Hematopoietic multipotent progenitor cell treated with erythropoietin and hydrocortisone succinate and interleukin-3 and kit ligand, for 8 days (in vitro differentiated cells): ENCODE measurements at regions not wholly inside any gene's neighbourhood (a gene's known extent, or its start where the extent isn't known, plus 50 kb on each side); places are given as distances from the start of the nearest gene placed in this dataset.
"Not testable (repeated sequence)": the region's sequence is repeated elsewhere in the genome, so short reads cannot be mapped to it uniquely, and the experiment has no call there.

Experiments used
- DNase-seq: peaks from one replicate; pipeline ENCODE4 v3.0.0-alpha.2; 2015

DNA sequence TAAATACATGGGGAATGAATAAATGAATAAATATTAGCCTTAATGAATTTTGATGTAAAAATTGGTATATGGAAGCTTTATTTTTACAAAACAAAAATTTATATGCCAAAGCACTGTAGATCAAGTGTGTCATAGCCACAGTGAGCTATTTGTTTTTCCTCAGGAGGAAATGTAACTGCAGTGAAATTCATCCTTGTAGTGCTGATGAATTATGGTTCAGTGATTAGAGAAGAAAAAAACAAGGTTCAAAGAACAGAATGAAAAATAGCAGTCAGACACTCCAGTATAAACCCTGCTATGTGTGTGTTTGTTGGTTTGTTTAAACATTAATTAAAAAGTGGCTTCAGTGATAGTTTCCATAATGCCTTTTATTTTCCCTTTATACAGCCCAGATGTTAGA lies 228.0 kb upstream of the GPR149 start:
- DNase-seq, result no peak

DNA sequence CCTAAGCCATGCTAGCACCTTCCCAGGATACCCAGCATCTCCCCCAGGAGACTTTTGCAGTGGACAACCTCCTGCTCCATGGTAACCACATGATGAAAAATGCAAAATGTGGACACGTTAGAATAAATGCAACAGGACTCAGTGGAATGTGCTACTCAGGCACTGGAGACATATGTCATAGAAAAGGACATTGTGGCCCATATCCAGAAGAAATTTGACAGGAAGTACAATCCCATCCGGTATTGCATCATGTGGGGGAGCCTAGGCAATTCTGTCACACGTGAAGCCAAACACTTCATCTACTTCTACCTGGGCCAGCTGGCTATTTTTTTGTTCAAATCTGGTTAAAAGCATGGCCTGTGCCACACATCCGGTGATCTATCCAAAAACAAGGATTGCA lies 227.2 kb upstream of the GPR149 start:
- DNase-seq, result no peak

DNA sequence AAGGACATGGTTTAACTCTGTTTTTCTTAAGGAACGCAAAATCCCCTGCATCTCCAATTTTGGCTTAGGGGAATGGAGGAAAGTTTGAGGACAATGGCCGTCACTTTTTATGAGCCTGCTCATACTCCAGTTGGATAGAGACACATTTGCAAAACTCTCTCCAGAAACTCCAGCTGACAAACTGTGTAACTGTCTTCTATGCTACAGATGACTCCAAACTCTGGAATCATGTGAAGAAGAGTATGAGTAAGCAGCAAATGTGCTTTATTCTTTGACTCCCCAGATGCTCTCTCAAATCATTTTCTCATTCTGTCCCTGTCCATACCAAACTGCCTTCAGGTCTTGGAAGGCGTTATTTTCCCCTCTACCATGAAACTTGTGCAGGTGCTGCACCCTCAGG lies 226.5 kb upstream of the GPR149 start:
- DNase-seq, result no peak

DNA sequence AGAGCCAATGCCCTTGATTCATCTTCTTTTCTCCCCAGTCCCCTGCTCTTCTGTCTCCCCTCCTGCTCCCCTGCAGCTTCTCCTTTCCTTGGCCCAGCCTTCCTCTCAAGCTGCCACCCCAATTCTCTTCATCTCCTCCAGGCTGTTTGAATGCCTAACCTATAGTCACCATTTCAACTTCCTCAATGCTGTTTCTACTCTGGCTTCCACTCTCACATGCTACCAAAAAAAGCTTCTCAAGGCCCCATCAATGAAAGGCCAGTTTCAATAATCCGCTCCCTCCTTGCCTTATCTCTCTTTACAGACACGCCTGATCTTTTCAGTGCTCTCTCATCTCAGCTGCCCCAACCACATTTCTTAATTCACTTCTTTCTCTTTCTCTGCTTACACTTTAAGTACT lies 212.2 kb upstream of the GPR149 start:
- peak; percentile 66 for DNase-seq

DNA sequence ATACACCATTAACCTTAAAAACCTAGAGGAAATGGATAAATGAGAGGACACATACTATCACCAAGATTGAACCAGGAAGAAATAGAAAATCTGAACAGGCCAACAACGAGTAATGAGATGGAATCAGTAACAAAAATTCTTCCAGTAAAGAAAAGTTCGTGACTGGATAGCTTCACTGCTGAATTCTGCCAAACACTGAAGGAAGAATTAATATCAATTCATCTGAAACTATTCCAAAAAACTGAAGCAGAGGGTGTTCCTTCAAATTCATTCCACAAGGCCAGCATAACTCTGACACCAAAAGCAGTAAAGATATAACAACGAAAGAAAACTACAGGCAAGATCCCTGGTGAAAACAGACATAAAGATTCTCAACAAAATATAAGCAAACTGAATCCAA lies 195.8 kb upstream of the GPR149 start:
- no peak for DNase-seq

DNA sequence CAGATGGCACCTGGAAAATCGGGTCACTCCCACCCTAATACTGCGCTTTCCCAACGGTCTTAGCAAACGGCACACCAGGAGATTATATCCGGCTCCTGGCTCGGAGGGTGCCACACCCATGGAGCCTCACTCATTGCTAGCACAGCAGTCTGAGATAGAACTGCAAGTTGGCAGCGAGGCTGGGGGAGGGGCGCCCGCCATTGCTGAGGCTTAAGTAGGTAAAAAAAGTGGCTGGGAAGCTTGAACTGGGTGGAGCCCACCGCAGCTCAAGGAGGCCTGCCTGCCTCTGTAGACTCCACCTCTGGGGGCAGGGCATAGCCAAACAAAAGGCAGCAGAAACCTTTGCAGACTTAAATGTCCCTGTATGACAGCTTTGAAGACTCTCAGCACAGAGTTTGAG lies 189.6 kb upstream of the GPR149 start:
- not testable (repeated sequence) for DNase-seq

DNA sequence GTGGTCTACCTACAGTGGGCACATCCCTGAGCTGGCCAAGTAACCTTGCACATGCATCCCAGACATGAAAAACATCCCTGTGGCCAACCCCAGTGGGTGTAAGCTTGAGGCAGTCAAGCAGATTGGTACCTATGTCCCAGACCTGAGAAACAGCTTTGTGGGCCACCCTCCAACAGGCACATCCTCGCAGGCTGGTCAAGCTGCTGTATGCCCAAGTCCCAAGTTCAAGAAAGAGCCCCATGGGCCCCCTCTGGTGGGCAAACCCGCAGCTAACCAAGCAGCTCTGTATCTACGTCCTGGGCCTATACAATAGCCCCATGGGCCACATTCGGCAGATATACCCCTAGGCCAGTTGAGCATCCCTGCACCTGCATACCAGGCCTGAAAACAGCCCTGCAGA lies 186.3 kb upstream of the GPR149 start:
- DNase-seq, result no peak

DNA sequence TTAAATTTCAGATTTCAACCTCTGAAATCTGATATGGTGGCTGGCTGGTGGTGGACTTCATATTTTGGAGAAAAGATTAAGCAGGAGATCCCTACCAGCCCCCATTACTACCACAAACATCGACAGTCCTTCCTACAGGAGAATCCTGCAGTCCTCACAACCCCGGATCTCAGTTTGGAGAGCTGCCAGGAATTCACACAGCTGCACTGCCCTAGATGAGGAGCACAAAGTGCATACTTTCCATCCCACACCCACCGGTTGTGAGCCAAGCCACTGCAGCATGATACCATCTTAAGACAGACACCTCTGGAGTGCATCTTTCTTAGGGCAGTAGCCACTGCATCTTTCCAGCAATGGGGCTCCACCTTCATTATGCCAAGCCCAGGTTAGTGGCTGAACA lies 185.5 kb upstream of the GPR149 start:
- DNase-seq, result no peak

DNA sequence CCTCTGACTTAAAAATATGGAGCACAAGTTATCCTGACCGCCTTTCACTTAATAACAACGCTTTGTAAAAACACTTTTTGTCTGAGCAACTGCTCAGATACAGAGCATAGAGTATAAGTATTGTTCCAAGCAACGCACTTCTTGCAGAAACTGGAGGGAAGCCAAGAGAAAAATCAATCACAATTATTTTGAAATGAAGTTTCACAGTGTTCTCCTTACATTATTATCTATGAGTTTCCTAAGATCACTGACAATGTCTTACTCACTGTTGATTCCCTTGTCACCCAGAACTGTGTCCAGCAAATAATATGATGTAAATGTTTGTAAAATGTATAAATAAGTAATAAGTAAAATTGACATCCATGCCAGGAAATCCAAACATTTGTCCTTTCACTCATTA lies 184.6 kb upstream of the GPR149 start:
- DNase-seq, result no peak

DNA sequence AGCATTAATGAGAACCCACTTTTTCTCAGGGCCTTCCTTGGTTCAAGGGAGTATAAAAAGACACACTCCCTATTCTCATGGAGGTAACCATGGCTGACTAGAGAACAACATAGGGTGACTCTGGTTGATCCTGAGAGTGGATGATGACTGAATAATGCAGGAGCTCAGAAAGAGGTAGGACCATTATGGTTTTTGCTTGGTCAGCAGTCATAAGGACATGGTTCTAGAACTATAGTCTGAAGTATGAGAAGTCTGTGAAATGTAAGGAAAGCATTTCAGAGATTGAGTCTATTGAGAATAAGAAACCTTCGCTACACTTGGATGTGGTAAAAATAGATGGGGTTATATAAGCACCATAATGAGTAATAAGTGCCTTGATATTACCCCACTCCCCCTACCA lies 184.1 kb upstream of the GPR149 start:
- DNase-seq, result no peak

DNA sequence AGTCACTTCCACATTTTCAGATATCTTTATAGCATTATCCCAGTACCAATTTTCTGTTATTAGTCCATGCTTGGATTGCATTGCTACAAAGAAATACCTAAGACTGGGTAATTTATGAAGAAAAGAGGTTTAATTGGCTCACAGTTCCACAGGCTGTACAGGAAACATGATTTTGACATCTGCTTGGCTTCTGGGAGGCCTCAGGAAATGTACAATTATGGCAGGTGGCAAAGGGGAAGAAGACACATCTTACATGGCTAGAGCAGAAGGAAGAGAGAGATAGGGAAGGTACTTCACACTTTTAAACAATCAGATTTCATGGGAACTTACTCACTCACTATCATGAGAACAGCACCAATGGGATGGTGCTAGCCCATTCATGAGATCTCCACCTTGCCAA lies 172.3 kb upstream of the GPR149 start:
- no peak for DNase-seq

DNA sequence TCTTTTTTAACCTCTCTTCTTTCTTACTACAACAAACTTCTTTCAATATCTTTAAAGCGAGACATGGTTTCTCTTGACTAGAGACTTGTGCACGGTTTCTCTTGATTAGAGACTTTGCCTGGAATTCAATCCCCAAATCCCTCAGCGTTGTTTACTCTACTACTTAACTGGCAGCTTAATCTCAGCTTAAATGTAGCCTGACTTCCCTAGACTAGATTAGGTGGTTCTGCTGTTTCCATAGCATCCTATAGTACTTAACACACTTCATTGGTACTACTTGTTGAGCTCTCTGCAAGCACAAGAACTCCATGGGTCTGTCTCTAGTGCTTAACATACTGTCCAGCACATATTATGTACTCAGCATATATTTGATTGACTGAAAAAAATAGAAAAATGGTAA lies 168.2 kb upstream of the GPR149 start:
- DNase-seq, result no peak

DNA sequence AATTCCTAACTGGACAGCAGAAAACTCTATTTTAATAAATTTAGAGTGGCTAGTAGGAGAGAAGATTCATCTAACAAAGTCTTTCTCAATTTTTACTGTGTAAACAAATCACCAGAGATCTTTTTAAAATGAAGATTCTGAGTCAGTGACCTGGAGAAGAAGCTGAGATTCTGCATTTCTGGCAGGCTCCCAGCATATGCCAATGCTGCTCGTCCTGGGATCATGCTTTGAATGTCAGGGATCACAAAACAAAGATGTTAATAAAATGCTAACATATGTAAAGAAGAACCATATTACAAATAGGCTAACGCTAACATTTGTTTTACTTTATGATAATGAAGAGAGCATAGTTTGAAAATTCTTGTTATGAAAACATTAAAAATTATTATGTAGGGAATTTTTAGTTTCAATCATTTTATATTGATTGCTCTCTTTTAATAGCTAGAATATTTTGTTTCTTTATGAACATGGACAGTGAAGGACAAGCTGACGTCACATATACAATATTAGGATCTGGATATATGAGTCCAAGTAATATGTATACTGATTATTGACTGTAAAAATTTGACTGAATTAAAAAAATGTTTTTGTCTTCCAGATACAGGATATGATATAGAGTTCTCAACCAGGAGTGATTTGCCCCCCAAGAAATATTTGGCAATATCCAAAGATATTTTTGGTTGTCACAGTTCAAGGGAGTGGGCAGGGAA lies 160.8 kb upstream of the GPR149 start:
- no peak for DNase-seq

DNA sequence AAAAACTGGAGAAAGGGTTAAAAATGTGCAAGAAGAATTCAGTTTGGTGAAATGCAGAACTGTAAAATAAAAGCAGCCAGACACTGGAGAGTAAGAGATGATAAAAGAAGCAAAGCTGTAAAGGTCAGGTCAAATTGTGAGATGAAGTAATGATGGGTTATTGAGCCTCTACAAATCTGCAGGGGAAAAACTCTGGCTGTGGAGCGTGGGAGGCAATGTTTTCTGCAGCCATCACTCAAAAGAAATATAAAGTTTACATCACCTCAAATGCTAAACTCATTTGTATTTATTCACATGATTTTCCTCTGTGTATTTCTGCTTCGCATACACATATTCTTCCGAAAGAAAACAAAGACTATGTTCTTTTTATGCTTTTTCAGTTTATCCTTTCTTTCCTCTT lies 158.8 kb upstream of the GPR149 start:
- DNase-seq, result no peak

DNA sequence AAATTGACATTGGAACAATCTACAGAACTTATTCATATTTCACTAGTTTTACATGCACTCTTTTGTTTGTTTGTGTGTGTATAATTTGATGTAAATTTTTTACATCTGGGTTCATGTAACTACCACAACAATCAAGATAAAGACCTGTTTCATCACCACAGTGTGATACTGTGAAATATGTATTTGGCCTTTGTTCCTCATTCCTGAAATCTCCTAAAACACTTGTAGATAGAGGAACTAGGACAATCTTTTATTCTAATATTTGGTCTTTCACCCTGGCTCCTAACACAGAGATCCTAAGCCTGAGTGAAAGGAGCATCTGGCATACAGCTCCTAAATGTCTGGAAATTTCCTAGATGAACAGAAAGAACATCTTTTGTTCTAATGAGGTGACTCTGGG lies 155.0 kb upstream of the GPR149 start:
- peak; percentile 4 for DNase-seq

DNA sequence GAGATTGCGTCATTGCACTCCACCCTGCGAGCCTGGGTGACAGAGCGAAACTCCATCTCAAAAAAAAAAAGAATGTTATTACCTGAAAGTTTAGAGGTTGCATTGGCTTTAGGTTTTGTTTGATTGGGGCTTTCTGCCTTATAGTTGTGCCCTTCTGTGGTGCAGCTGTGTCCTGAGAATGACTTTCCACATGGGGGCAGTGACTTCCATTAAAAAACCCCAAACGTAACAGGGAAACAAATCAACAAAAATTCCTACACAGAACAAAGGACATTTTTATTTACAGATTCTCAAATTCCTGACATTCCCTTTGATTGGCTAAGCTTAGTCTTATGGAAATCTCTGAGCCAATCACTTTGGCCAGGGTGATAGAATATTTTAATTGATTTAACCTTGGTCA lies 154.1 kb upstream of the GPR149 start:
- no peak for DNase-seq

DNA sequence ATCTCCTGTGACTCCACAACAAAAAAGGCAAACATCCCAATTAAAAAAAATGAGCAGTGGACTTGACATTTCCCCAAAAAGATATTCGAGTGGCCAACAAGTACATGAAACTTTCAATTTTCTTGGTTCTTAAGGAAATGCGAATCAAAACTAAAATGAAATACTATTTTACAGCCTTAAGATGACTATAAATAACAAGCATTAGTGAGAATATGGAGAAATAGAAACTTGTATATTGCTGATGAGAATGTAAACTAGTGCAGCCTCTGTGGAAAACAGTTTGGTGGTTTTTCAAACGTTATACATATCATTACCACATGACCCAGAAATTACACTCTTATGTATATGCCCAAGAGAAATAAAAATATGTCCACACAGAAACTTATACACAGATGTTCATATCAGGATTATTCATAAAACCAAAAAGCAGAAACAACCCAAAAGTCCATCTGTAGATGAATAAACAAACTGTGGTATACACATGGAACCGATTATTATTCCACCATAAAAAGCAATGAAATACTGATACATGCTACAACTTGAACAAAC lies 153.2 kb upstream of the GPR149 start:
- DNase-seq, result no peak

DNA sequence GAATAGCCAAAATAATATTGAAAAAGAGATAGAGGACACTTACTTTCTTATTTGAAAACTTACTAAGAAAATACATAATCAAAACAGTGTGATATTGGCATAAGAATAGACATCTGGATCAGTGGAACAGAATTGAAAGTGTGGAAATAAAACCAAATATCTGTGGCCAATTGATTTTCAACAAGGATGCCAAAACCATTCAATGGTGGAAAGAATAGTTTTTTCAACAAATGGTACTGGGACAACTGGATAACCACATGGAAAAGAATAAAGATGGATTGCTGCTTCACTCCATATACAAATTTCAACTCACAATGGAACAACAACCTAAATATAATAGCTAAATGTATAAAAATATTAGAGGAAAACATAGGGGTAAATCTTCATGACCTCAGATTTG lies 152.5 kb upstream of the GPR149 start:
- DNase-seq, result no peak

DNA sequence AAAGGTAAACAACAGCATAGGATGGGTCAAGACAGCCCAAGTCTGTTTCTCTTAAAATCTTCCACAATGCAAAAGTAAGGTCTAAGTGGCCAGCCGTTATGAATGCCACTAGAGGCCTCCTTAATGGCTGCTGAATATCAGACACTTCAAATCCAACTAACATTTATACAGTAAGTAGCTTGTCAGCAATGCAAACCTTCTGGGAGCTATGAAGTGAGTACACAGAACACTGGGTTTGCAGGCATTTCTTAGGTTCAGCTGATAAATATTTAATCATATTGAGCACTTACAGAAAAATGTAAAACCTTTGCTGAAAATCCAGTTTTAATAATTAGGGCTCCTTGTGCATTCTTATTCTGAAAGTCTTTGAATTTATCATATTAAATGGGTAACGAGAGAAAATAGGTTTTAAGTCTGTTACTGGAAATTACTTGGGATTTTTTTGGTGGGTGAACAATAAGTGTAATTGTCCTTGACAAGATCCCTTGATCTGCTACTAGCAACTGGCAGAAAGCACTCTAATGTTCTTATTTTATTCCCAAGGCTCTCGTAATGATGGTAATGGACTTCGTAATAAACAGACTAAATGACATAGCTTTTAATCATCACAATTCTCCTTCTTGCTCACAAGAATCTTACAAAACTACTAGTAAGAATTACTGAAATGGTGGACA lies 141.7 kb upstream of the GPR149 start:
- no peak for DNase-seq

DNA sequence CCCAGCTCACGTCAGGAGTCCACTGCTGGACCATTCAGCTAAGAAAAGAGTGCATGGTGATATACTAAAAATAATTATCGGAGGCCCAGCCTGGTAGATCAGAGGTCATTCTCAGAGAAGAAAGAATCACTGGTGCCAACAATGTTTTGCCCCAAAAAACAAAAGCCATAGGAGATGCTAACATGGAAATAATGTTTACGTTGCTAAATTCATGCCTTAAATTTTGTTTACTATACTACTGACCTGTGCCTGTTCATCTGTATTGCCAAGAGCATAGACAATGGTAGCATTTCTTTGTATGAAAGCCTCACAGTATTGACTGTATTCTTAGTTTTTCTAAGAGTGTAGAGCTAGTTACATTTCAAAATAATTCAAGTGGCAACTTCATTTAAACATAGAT lies 138.1 kb upstream of the GPR149 start:
- no peak for DNase-seq

DNA sequence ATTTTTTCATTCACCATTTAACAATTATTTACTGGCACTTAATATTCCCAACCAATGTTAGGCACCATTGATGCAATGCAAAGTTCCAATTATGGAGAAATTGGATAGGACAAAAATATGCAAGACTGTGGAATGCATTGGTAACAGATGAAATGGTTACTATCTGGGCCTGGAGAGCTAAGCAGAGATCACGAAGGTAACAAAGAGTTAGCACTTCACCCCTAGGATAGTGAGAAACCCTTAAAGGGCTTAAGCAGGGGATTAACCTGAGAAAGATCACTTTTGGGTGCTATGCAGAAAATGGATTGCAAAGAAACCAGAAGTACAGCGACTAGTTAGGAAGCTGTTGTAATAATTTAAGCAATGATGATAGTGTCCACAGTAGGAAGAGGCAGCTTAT lies 129.6 kb upstream of the GPR149 start:
- no peak for DNase-seq

DNA sequence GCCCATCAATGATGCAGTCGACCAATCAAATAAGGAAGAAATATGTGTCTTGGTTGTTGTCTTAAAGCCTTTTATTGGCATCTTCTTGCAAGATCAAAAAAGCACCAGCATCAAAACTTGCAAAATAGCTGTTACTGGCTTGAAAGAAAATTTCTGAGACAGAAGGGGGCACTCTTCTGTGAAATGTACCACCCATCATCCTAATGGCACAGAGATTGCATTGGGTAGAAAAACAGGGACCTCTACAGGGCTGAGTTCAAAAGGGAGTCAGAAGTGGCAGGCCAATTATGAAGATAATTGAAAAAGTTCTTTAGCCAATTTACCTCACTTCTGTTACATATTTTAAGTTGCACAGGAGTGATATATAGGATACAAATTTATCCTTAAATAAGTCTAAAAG lies 122.3 kb upstream of the GPR149 start:
- DNase-seq, result peak; percentile 9

DNA sequence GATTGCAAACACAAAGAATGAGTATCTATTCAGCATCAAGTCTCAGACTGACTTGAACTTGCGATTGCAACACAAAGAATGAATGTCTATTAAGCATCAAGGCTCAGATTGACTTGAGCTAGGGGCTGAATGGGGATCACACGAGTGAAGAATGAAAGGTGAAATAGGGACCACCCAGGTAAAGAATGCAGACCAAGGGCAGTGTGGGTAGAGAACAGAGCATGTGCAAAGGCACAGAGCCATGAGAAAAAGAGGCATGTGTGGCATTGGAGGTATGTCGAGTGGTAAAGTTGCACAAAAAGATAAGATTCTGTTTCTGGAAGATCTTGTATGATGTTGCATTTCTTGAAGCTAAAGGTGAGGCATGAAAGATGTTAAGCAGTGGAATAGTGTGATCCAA lies 119.4 kb upstream of the GPR149 start:
- DNase-seq, result no peak

DNA sequence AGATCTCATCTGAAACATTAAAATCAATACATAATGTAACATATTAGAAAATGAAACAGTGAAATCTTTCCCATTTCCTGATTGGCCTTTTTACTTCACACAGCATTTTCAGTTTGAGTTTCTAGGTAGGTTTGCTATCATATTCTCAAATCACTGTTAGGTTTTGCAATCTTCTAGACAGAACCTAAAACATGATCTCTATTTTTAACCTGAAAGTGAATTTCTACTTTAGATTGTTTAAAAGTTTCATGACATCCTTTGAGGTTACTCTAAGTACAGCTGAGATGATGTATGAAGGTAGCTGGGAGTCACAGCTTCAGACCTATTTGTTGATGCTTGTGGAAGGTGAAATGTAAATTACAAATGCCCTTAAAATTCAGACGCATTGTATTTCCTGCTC lies 118.4 kb upstream of the GPR149 start:
- DNase-seq, result no peak

DNA sequence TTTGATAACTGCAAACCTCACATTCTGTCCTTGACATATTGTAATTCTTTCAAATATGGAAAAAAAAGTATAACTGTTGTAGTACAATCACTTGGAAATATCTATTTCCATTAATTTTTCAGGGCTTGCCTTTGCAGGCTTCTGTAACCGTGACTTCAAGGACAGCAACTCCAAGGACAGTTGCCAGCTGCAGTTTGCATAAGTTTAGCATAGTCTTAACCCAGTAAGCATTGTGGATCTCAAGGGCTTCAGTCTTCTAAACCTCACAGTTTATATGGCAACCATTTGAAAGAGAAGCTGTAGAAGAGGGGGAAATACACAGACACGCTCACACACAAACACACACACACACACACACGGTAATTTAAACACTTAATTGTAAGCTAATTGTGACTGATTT lies 112.8 kb upstream of the GPR149 start:
- DNase-seq, result no peak
